ENCODE measurements at regions not wholly inside any gene's neighbourhood (a gene's known extent, or its start where the extent isn't known, plus 50 kb on each side); places are given as distances from the start of the nearest gene placed in this dataset.

GRCh38 chr2:63668466-63668865 lies 79.7 kb downstream of the MDH1 start:
- TF ChIP-seq CTCF (IDR thresholded peaks at IDR 0.05) (no peak), POLR2A (IDR thresholded peaks at IDR 0.05; ENCODE audit: low read depth) (no peak), POLR2AphosphoS5 (IDR thresholded peaks at IDR 0.05) (no peak)
